MCF 10A (cell line): ENCODE measurements at regions not wholly inside any gene's neighbourhood (a gene's known extent, or its start where the extent isn't known, plus 50 kb on each side); places are given as distances from the start of the nearest gene placed in this dataset.

Experiments used
- BruUV-seq: library from RNA; stranded (reverse); fragments of 400-500 nt; replicated peaks from 2 replicates; lab custom pipeline; 2021; lab: Mats Ljungman, UMichigan
- CTCF ChIA-PET: fragments of 300-600 bp; sonication (Branson Sonifier 250); formaldehyde crosslinking; extraction: SDS; loops from one replicate; lab custom pipeline; 2021; ENCODE audit warnings: antibody characterized with exemption, inconsistent platforms; lab: Yijun Ruan, JAX
- POLR2A ChIA-PET: fragments of 300-600, 350-650 bp; sonication (Branson Sonifier 250); formaldehyde crosslinking; extraction: SDS; loops from one replicate; lab custom pipeline; 2020; ENCODE audit warnings: antibody characterized with exemption, inconsistent platforms; lab: Yijun Ruan, JAX
- DNase-seq: peaks from one replicate; pipeline ENCODE4 v3.0.0-alpha.2; 2018; ENCODE audit not compliant: unreplicated experiment
- H3K27ac Mint-ChIP-seq: one replicate; pipeline ENCODE4 v1.8.0; 2022; ENCODE audit warnings: mild to moderate bottlenecking, low read depth, mixed read lengths; ENCODE audit not compliant: unreplicated experiment
- H3K27me3 Mint-ChIP-seq: one replicate; pipeline ENCODE4 v1.8.0; 2022; ENCODE audit warnings: mixed read lengths; ENCODE audit not compliant: insufficient read depth, unreplicated experiment
- H3K36me3 Mint-ChIP-seq: one replicate; pipeline ENCODE4 v1.8.0; 2022; ENCODE audit warnings: mild to moderate bottlenecking, moderate library complexity, mixed read lengths; ENCODE audit not compliant: insufficient read depth, unreplicated experiment
- H3K4me1 Mint-ChIP-seq: one replicate; pipeline ENCODE4 v1.8.0; 2022; ENCODE audit warnings: mixed read lengths; ENCODE audit not compliant: insufficient read depth, unreplicated experiment
- H3K4me3 Mint-ChIP-seq: one replicate; pipeline ENCODE4 v1.8.0; 2022; ENCODE audit warnings: mild to moderate bottlenecking, moderate library complexity, mixed read lengths; ENCODE audit not compliant: unreplicated experiment
- H3K9me3 Mint-ChIP-seq: one replicate; pipeline ENCODE4 v1.8.0; 2022; ENCODE audit warnings: mixed read lengths; ENCODE audit not compliant: unreplicated experiment
- intact Hi-C: fragments of 100-400 bp; cut with micrococcal nuclease; formaldehyde crosslinking; loops from 2 replicates; pipeline ENCODE4 v1.14.1; 2022
- TF ChIP-seq, protein P1 (sequence below): fragments of 200-600 bp; IDR thresholded peaks from one replicate; pipeline ENCODE4 v1.8.0; 2022; ENCODE audit warnings: antibody characterized with exemption, mild to moderate bottlenecking; ENCODE audit not compliant: unreplicated experiment

DNA sequence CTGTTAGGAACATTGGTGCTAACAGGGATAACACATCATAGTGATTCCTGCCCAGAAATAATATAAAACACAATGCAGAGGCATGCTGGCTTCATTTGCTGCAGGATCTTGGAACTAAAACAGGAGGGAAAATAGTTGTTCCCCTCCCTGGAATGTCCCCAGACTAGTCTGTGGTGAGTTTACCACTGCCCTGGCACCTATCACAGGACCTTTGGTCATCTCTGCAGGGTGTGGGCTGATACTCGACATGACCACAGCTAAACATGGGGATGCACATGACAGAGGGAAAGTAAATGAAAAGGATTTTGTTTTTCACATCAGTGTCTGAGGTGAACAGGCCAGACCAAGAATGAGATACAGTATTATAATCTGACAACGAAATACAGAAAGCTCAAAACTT, 160.2 kb upstream of the DKK2 start:
- TF ChIP-seq, protein P1, sequence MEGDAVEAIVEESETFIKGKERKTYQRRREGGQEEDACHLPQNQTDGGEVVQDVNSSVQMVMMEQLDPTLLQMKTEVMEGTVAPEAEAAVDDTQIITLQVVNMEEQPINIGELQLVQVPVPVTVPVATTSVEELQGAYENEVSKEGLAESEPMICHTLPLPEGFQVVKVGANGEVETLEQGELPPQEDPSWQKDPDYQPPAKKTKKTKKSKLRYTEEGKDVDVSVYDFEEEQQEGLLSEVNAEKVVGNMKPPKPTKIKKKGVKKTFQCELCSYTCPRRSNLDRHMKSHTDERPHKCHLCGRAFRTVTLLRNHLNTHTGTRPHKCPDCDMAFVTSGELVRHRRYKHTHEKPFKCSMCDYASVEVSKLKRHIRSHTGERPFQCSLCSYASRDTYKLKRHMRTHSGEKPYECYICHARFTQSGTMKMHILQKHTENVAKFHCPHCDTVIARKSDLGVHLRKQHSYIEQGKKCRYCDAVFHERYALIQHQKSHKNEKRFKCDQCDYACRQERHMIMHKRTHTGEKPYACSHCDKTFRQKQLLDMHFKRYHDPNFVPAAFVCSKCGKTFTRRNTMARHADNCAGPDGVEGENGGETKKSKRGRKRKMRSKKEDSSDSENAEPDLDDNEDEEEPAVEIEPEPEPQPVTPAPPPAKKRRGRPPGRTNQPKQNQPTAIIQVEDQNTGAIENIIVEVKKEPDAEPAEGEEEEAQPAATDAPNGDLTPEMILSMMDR: no peak
- ChIA-PET POLR2A (no interaction called here), CTCF (interaction anchor here (0.5 to 1.6 kb wide), 2 partner anchors 14 to 1304 kb away, joined by 3 to 8 read pairs; no protein-coding TSS in a partner anchor)
- intact Hi-C loops: no loop called here
- no peak overlapping the region for H3K27ac Mint-ChIP-seq
- H3K4me1 Mint-ChIP-seq: no peaks in the 10 kb centered on the region
- H3K36me3 Mint-ChIP-seq: no peaks in the 10 kb centered on the region
- H3K27me3 Mint-ChIP-seq: no peaks in the 10 kb centered on the region
- DNase-seq: no peak
- peaks cover 6% of the 10 kb centered on the region for H3K9me3 Mint-ChIP-seq
- no peak overlapping the region for H3K4me3 Mint-ChIP-seq
- BruUV-seq: no TSS peak

DNA sequence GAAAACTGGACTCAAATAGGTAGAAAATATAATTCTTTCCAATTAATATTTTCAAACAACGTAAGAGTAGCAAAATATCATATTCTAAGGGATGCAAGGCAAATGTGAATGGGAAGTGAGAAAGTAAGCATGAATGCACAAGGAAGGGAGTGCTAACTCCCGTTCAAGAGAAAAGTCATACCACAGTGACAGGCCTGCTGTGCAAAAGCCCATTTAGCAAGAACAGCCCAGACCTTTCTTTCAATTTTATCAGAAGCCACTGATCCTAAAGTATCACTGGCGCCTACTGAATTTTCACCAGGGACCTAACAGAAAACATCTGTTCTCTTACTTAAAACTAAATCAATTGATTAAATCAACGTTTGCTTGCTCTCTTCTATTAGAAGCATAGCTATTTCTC, 157.9 kb upstream of the DKK2 start:
- no TSS peak for BruUV-seq
- POLR2A ChIA-PET: no interaction called here
- TF ChIP-seq, protein P1: no peak
- Mint-ChIP-seq H3K4me3 (no peak overlapping the region), H3K27me3 (no peaks in the 10 kb centered on the region), H3K4me1 (no peaks in the 10 kb centered on the region), H3K9me3 (peaks cover 7% of the 10 kb centered on the region), H3K36me3 (no peaks in the 10 kb centered on the region), H3K27ac (no peak overlapping the region)
- no peak for DNase-seq
- CTCF ChIA-PET: no interaction called here
- intact Hi-C loops: no loop called here

DNA sequence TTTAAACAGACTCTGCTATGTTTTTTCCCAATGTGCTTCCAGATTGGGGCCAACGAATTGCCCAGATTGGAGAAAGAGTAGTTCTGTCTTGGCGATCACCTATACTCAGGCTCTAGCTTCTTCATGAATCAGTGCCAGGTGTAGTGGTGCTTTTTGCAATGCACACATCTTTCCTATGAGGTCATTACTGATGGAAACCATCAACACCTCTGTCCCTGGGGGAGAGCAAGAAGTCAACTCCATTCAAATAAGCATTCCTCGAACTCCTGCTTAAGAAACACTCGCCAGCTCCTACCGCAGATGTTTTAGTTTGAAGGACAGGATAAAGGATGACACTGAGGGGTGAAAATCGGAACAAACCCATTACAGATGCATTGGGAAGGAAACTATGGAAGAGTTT, 156.5 kb upstream of the DKK2 start:
- ChIA-PET POLR2A (no interaction called here), CTCF (interaction anchor here (0.6 to 1.6 kb wide), 3 partner anchors 9 to 12 kb away, joined by 3 to 4 read pairs (median 3); no protein-coding TSS in a partner anchor)
- no peaks in the 10 kb centered on the region for H3K36me3 Mint-ChIP-seq
- H3K27me3 Mint-ChIP-seq: no peaks in the 10 kb centered on the region
- TF ChIP-seq, protein P1: no peak
- BruUV-seq: no TSS peak
- no peaks in the 10 kb centered on the region for H3K4me1 Mint-ChIP-seq
- no peak overlapping the region for H3K4me3 Mint-ChIP-seq
- intact Hi-C loops: no loop called here
- peaks cover 7% of the 10 kb centered on the region for H3K9me3 Mint-ChIP-seq
- no peak for DNase-seq
- H3K27ac Mint-ChIP-seq: no peak overlapping the region

DNA sequence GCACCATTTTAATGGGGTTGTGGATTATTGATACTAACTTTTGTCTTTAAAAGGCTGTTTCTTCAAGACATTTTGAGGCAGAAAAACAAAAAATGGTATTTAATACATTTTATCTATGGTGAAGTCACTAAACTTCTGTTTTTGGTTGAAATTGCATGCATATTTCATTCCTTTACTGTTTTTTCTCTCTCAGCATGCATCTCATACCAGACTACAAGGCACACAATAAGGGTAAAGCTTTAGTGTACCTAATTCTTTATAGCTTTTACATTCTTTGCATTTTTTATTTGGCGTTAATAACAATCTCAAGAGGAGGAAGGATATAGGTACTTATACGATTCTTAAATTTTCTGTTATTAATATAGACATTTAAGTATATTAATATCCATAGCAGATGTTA, 151.0 kb upstream of the DKK2 start:
- TF ChIP-seq, protein P1: no peak
- no peak overlapping the region for H3K4me3 Mint-ChIP-seq
- BruUV-seq: no TSS peak

More for the DNA sequence above, 151.0 kb upstream of the DKK2 start:
- CTCF ChIA-PET: interaction anchor here (0.6 to 1.5 kb wide), 2 partner anchors 332 to 377 kb away, joined by 5 to 6 read pairs; no protein-coding TSS in a partner anchor
- no peak for DNase-seq
- no peak overlapping the region for H3K27ac Mint-ChIP-seq
- no peaks in the 10 kb centered on the region for H3K4me1 Mint-ChIP-seq
- POLR2A ChIA-PET: no interaction called here
- H3K27me3 Mint-ChIP-seq: no peaks in the 10 kb centered on the region
- H3K36me3 Mint-ChIP-seq: no peaks in the 10 kb centered on the region
- intact Hi-C loops: loop anchor here (10.0 kb wide), 4 partner anchors 328 to 922 kb away; no protein-coding TSS in a partner anchor
- peaks cover 7% of the 10 kb centered on the region for H3K9me3 Mint-ChIP-seq
